ENCODE measurements at regions not wholly inside any gene's neighbourhood (a gene's known extent, or its start where the extent isn't known, plus 50 kb on each side); places are given as distances from the start of the nearest gene placed in this dataset.

DNA sequence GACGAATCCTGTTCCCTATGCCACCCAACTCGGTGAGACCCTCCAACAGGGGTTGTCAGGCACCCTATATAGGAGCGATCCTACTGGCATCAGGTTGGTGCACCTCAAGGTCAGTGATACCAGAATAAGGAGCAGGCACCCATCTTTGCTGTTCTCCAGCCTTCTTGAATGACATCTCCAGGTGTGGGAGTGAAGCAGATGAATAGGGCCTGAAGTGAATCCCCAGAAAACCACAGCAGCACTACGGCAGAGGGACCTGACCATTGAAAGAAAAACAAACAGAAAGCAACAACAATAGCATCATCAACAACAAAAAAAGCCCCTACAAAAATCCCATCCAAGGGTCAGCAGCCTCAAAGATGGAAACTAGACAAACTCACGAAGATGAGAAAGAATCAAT, 445.2 kb upstream of the ATP2B1 start:
- Histone ChIP-seq H3K4me1 (ENCODE audit: insufficient read depth, low read length) (no peaks in the 10 kb centered on the region), H3K27ac (ENCODE audit: low read length) (no peak overlapping the region), H3K4me3 (ENCODE audit: low read length) (no peak overlapping the region), H3K9me3 (ENCODE audit: insufficient read depth, low read depth, low read length) (no peaks in the 10 kb centered on the region), H3K36me3 (ENCODE audit: insufficient read depth, low read depth, low read length) (no peaks in the 10 kb centered on the region), H3K9ac (ENCODE audit: low read depth, low read length) (no peak overlapping the region), H3K27me3 (ENCODE audit: insufficient read depth, low read length) (no peaks in the 10 kb centered on the region)

DNA sequence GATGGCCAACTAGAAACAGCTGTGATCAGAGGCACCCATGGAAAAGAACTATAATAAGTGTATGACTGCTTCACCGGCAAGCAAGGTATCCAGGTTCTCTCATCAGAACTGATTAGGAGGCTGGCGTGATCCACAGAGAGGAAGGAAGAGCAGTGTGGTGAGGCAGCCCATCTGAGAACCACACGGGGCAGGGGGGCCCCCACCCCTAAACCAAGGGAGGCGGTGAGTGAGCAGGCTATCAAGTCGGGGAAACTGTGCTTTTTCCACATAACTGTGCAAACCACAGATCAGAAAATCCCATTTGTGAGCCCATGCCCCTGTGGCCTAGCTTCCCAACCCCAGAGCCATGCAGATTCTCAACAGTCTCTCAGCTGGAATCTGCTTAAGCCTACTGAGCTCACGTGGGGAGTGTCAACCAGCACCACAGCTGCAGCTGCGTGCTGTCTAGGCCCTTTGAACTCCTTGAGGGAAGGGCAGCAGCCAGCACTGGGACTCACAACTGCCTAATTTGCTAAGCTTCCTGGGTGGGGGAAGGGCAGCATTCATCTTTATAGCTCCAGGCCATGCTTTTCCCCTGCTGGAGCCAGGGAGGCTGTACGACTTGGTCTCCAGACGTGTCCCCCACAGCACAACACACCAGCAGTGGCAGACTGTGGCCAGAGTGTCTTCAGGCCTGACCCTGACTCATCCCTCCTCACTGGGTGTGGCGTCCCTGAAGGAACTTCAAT, 444.4 kb upstream of the ATP2B1 start:
- Histone ChIP-seq H3K9me3 (ENCODE audit: insufficient read depth, low read depth, low read length) (no peaks in the 10 kb centered on the region), H3K9ac (ENCODE audit: low read depth, low read length) (no peak overlapping the region), H3K4me1 (ENCODE audit: insufficient read depth, low read length) (no peaks in the 10 kb centered on the region), H3K27ac (ENCODE audit: low read length) (no peak overlapping the region), H3K36me3 (ENCODE audit: insufficient read depth, low read depth, low read length) (no peaks in the 10 kb centered on the region), H3K4me3 (ENCODE audit: low read length) (no peak overlapping the region), H3K27me3 (ENCODE audit: insufficient read depth, low read length) (no peaks in the 10 kb centered on the region)

DNA sequence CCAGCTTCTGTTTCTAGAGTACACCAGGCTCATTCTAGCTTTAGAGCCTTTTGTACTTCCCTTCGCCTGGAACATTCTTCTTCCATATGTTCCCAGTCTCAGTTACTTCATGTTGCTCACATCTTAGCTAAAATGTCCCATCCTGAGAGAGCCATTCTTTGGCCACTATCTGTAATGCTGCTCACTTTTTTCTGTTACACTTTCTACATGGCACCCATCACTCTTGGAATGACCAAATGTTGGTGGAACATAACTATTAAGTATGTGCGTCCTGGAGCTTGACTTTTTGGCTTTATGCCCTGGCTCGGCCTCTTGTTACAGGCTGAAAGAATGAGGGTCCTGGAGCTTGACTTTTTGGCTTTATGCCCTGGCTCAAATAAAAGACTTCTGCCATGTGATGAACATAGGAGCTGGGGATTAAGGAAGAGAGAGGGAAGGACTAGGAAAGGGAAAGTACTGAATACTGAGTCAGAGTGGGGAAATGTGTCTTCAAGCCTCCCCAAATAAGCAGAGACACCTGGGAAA, 442.9 kb upstream of the ATP2B1 start:
- Histone ChIP-seq H3K27ac (ENCODE audit: low read length) (no peak overlapping the region), H3K27me3 (ENCODE audit: insufficient read depth, low read length) (no peaks in the 10 kb centered on the region), H3K36me3 (ENCODE audit: insufficient read depth, low read depth, low read length) (no peaks in the 10 kb centered on the region), H3K4me1 (ENCODE audit: insufficient read depth, low read length) (no peaks in the 10 kb centered on the region), H3K9ac (ENCODE audit: low read depth, low read length) (no peak overlapping the region), H3K4me3 (ENCODE audit: low read length) (no peak overlapping the region), H3K9me3 (ENCODE audit: insufficient read depth, low read depth, low read length) (no peaks in the 10 kb centered on the region)

DNA sequence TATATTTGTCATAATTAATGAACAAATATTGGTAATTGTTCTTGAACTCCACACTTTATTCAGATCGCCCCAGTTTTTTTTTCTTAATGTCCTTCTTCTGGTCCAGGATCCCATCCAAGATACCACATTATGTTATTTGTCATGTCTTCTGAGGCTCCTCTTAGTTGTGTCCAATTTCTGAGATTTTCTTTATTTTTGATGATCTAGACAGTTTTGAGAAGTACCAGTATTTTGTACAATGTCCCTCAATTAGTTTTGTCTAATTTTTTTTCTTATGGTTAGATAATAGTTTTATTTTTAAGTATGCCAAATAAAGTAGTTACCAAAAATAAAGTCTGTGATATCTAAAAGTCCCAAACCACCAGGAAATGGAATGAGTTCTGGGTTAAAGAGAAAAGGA, 440.8 kb upstream of the ATP2B1 start:
- no peak overlapping the region for H3K4me3 ChIP-seq (ENCODE audit: low read length)
- no peaks in the 10 kb centered on the region for H3K9me3 ChIP-seq (ENCODE audit: insufficient read depth, low read depth, low read length)
- H3K27ac ChIP-seq (ENCODE audit: low read length) = no peak overlapping the region
- H3K9ac ChIP-seq (ENCODE audit: low read depth, low read length) = no peak overlapping the region
- H3K36me3 ChIP-seq (ENCODE audit: insufficient read depth, low read depth, low read length) = no peaks in the 10 kb centered on the region
- H3K27me3 ChIP-seq (ENCODE audit: insufficient read depth, low read length) = no peaks in the 10 kb centered on the region
- no peaks in the 10 kb centered on the region for H3K4me1 ChIP-seq (ENCODE audit: insufficient read depth, low read length)

DNA sequence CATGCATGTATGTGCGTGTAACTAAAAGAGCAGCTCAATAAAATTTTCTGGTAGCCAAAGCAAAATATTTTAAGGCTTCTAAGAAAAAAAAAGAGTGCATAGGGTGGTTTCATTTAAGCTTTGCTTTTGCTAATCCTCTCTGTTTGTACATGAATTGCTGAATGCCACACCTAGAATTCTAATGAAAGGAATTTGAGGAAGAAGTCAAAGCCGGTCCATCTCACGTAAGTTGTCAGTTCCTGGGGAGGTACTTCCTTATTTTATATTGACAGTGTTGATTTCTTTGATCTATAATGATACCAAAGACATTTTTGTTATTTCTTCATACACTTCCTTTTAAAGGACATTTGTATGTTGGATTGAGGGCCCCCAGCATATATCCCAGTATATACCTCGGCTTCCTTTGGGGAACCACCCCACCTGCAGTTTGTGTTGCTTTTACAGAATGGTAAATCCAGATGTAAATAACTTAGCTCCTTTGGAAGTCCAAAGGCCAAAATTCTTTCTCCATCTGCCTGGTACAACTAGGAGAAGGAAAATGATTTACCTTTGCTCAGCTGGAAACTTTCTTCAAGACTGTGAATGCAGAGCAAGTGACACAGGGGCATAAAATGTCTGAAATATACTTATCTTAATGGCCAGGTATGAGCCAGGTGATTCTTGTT, 420.9 kb upstream of the ATP2B1 start:
- Histone ChIP-seq H3K36me3 (ENCODE audit: insufficient read depth, low read depth, low read length) (no peaks in the 10 kb centered on the region), H3K4me3 (ENCODE audit: low read length) (no peak overlapping the region), H3K9ac (ENCODE audit: low read depth, low read length) (no peak overlapping the region), H3K9me3 (ENCODE audit: insufficient read depth, low read depth, low read length) (no peaks in the 10 kb centered on the region), H3K27me3 (ENCODE audit: insufficient read depth, low read length) (no peaks in the 10 kb centered on the region), H3K27ac (ENCODE audit: low read length) (no peak overlapping the region), H3K4me1 (ENCODE audit: insufficient read depth, low read length) (no peaks in the 10 kb centered on the region)

DNA sequence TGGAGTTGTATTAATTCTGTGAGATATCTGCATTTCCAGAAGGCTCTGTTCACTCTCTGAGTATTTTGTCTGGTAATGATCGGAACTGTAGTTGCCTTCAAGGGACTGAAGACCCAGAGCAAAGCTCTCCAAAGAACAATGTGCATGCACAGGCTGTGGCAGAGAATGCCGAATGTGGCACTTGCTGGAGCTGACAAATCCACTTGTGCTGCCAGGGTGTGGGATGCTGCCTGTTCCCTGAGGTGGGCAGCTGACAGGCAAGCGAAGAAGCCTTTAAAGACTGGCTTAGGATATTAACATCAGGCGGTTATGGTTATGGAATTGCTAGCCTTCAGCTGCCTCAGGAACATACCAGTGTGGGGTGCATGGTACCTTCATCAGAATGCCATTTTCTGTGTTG, 419.9 kb upstream of the ATP2B1 start:
- H3K4me1 ChIP-seq (ENCODE audit: insufficient read depth, low read length) = no peaks in the 10 kb centered on the region
- no peaks in the 10 kb centered on the region for H3K36me3 ChIP-seq (ENCODE audit: insufficient read depth, low read depth, low read length)
- no peak overlapping the region for H3K4me3 ChIP-seq (ENCODE audit: low read length)
- no peak overlapping the region for H3K27ac ChIP-seq (ENCODE audit: low read length)
- H3K27me3 ChIP-seq (ENCODE audit: insufficient read depth, low read length) = no peaks in the 10 kb centered on the region
- no peak overlapping the region for H3K9ac ChIP-seq (ENCODE audit: low read depth, low read length)
- H3K9me3 ChIP-seq (ENCODE audit: insufficient read depth, low read depth, low read length) = no peaks in the 10 kb centered on the region

DNA sequence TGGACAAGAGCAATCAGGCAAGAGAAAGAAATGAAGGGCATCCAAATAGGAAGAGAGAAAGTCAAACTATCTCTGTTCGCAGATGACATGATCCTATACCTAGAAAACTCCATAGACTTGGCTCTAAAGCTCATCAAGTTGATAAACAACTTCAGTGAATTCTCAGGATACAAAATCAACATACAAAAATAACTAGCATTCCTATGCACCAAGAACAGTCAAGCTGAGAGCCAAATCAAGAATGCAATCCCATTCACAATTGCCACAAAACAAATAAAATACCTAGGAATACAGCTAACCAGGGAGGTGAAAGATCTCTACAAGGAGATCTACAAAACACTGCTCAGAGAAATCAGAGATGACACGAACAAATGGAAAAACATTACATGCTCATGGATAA, 417.5 kb upstream of the ATP2B1 start:
- H3K9me3 ChIP-seq (ENCODE audit: insufficient read depth, low read depth, low read length) = no peaks in the 10 kb centered on the region
- no peaks in the 10 kb centered on the region for H3K4me1 ChIP-seq (ENCODE audit: insufficient read depth, low read length)
- no peak overlapping the region for H3K9ac ChIP-seq (ENCODE audit: low read depth, low read length)

DNA sequence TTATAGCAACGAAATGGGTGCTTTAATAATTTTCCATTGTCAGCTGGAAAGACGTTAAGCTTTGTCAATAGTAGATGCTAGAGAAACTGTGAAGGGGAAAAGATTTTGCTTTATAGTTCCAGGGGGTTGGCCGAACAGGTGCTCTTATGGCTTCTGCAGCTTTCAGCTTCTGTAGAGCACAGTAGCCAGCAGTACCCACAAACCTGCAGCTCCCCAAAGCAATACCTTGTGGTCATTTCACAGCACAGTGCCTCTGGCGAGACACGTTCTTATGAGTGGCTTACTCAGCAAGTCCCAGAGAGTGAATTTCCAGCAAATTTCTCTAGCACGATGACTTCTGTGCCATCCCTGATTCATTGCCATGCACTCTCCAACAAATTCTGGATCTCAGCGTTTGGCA, 416.3 kb upstream of the ATP2B1 start:
- H3K9me3 ChIP-seq (ENCODE audit: insufficient read depth, low read depth, low read length) = no peaks in the 10 kb centered on the region
- H3K36me3 ChIP-seq (ENCODE audit: insufficient read depth, low read depth, low read length) = no peaks in the 10 kb centered on the region
- no peak overlapping the region for H3K9ac ChIP-seq (ENCODE audit: low read depth, low read length)
- no peaks in the 10 kb centered on the region for H3K27me3 ChIP-seq (ENCODE audit: insufficient read depth, low read length)
- H3K27ac ChIP-seq (ENCODE audit: low read length) = no peak overlapping the region
- no peaks in the 10 kb centered on the region for H3K4me1 ChIP-seq (ENCODE audit: insufficient read depth, low read length)
- no peak overlapping the region for H3K4me3 ChIP-seq (ENCODE audit: low read length)

More for the DNA sequence above, 417.5 kb upstream of the ATP2B1 start:
- Histone ChIP-seq H3K27ac (ENCODE audit: low read length) (no peak overlapping the region), H3K36me3 (ENCODE audit: insufficient read depth, low read depth, low read length) (no peaks in the 10 kb centered on the region), H3K27me3 (ENCODE audit: insufficient read depth, low read length) (no peaks in the 10 kb centered on the region), H3K4me3 (ENCODE audit: low read length) (no peak overlapping the region)

DNA sequence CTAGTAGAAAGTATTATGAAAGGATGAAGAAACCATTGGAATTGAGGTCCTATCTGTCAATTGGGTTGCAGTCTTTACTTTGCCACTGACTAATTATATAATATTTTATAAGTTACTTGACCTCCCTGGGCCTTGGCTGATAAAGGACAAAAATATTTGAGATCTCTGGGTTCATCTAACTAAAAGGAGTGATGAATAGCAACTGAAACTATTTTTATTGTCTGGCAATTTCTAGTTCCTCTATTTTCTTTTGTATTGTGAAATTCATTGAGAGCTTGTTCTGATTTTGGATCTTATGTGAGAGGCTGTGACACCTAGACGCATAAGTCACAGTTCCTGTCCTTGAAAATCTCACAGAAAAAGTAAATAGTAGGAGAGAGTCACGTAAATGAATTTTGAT, 415.7 kb upstream of the ATP2B1 start:
- Histone ChIP-seq H3K9me3 (ENCODE audit: insufficient read depth, low read depth, low read length) (no peaks in the 10 kb centered on the region), H3K36me3 (ENCODE audit: insufficient read depth, low read depth, low read length) (no peaks in the 10 kb centered on the region), H3K27ac (ENCODE audit: low read length) (no peak overlapping the region), H3K4me1 (ENCODE audit: insufficient read depth, low read length) (no peaks in the 10 kb centered on the region), H3K4me3 (ENCODE audit: low read length) (no peak overlapping the region), H3K27me3 (ENCODE audit: insufficient read depth, low read length) (no peaks in the 10 kb centered on the region), H3K9ac (ENCODE audit: low read depth, low read length) (no peak overlapping the region)

DNA sequence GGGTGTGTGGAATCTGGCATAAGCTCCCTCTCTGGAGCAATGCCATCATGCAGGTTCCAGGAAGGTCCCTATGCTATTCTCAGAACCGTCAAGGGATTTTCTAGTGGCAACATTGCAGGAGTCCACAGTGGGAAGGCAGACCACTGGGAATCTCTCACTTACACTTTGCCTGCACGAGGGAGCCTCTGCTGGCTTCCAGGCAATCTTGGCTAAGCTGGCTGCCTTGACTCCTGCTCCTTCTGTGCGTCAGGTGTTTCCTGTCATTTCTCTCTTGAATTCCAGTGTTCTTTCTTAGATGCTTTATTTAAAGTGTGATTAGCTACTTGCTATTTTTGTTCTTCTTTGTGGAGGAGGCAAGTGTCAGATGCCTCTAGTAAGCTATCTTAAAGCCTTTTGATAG, 414.0 kb upstream of the ATP2B1 start:
- Histone ChIP-seq H3K9me3 (ENCODE audit: insufficient read depth, low read depth, low read length) (no peaks in the 10 kb centered on the region), H3K27me3 (ENCODE audit: insufficient read depth, low read length) (no peaks in the 10 kb centered on the region), H3K4me1 (ENCODE audit: insufficient read depth, low read length) (no peaks in the 10 kb centered on the region), H3K4me3 (ENCODE audit: low read length) (no peak overlapping the region), H3K9ac (ENCODE audit: low read depth, low read length) (no peak overlapping the region), H3K36me3 (ENCODE audit: insufficient read depth, low read depth, low read length) (no peaks in the 10 kb centered on the region), H3K27ac (ENCODE audit: low read length) (no peak overlapping the region)

DNA sequence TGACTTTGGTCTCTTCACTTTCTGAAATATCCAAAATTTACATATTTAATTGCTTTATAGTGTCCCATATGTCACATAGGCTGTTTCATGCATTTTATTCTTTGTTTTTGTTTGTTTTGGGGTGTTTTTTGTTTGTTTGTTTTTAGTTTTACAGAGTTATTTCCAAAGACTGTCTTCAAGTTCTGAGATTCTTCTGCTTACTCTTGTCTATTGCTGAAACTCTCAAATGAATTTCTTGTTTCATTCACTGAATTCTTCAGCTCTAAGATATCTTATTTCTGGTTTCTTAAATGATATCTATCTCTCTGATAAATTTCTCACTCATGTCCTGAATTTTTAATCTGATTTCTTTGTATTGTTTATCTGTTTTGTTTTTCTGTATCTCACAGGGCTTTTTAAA, 412.0 kb upstream of the ATP2B1 start:
- Histone ChIP-seq H3K36me3 (ENCODE audit: insufficient read depth, low read depth, low read length) (no peaks in the 10 kb centered on the region), H3K27me3 (ENCODE audit: insufficient read depth, low read length) (no peaks in the 10 kb centered on the region), H3K4me1 (ENCODE audit: insufficient read depth, low read length) (no peaks in the 10 kb centered on the region), H3K27ac (ENCODE audit: low read length) (no peak overlapping the region), H3K9me3 (ENCODE audit: insufficient read depth, low read depth, low read length) (no peaks in the 10 kb centered on the region), H3K9ac (ENCODE audit: low read depth, low read length) (no peak overlapping the region), H3K4me3 (ENCODE audit: low read length) (no peak overlapping the region)

DNA sequence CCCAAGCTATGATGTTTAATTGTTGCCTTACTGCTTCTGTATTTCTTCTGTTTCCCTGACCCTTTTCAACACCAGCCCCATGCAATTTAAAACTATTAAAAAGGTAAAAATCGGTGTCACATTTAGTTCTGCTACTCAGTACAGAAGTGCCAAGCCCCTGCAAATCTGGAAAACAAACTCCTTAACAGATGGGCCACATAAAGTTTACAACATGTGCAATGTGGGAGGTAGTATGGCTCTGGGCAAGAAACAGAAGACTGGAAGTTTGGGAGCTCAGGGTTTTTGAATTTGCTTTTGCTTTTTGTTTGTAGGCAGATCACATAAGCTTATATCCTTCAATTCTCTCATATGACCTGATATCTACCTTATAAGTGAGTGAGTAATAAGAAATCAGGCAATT, 404.0 kb upstream of the ATP2B1 start:
- H3K4me1 ChIP-seq (ENCODE audit: insufficient read depth, low read length) = no peaks in the 10 kb centered on the region
- H3K9ac ChIP-seq (ENCODE audit: low read depth, low read length) = no peak overlapping the region
- no peaks in the 10 kb centered on the region for H3K9me3 ChIP-seq (ENCODE audit: insufficient read depth, low read depth, low read length)
- H3K36me3 ChIP-seq (ENCODE audit: insufficient read depth, low read depth, low read length) = no peaks in the 10 kb centered on the region
- no peak overlapping the region for H3K27ac ChIP-seq (ENCODE audit: low read length)
- no peak overlapping the region for H3K4me3 ChIP-seq (ENCODE audit: low read length)
- H3K27me3 ChIP-seq (ENCODE audit: insufficient read depth, low read length) = no peaks in the 10 kb centered on the region
